NB4 (cell line): ENCODE measurements at regions not wholly inside any gene's neighbourhood (a gene's known extent, or its start where the extent isn't known, plus 50 kb on each side); places are given as distances from the start of the nearest gene placed in this dataset.

Experiments
- POLR2A ChIP-seq: IDR thresholded peaks from 2 replicates; pipeline ENCODE4 v1.6.1; 2011; ENCODE audit warnings: mild to moderate bottlenecking; ENCODE audit not compliant: insufficient read length; ENCODE audit errors: extremely low read depth
- TF ChIP-seq, protein P1 (sequence below): IDR thresholded peaks from one replicate; pipeline ENCODE4 v1.5.1; 2012; ENCODE audit warnings: low read depth, low read length
- TF ChIP-seq, protein P2 (sequence below): IDR thresholded peaks from 2 replicates; pipeline ENCODE4 v1.6.1; 2011; ENCODE audit warnings: low read depth, low read length

DNA sequence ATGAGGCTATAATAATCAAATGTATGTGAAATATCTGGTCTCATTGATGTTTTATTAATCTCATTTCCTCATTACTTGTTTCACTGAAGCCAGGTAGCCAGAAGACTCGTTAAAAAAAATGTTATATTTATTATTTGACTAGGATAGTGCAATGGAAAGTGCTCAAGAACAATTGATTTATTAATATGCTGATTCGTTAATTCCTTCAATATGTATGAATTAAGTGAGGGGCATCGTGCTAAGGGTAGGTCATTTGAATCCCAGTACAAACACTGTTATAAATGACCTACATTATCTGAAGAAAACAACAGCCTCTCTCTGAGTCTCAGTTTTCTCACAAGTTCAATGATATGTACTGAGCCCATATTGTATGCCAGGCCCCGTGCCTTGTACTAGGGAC is 214.2 kb upstream of the GPRIN3 start:
- TF ChIP-seq, protein P1, sequence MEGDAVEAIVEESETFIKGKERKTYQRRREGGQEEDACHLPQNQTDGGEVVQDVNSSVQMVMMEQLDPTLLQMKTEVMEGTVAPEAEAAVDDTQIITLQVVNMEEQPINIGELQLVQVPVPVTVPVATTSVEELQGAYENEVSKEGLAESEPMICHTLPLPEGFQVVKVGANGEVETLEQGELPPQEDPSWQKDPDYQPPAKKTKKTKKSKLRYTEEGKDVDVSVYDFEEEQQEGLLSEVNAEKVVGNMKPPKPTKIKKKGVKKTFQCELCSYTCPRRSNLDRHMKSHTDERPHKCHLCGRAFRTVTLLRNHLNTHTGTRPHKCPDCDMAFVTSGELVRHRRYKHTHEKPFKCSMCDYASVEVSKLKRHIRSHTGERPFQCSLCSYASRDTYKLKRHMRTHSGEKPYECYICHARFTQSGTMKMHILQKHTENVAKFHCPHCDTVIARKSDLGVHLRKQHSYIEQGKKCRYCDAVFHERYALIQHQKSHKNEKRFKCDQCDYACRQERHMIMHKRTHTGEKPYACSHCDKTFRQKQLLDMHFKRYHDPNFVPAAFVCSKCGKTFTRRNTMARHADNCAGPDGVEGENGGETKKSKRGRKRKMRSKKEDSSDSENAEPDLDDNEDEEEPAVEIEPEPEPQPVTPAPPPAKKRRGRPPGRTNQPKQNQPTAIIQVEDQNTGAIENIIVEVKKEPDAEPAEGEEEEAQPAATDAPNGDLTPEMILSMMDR = no peak
- TF ChIP-seq, protein P2, sequence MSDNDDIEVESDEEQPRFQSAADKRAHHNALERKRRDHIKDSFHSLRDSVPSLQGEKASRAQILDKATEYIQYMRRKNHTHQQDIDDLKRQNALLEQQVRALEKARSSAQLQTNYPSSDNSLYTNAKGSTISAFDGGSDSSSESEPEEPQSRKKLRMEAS = no peak
- no peak for TF ChIP-seq POLR2A
